Activated T-helper 1 cell treated with anti-CD3 and anti-CD28 coated beads, Interleukin-12 subunit alpha, Interleukin-12 subunit beta, Interleukin-2, Interleukin-4 antibody, amounts not matched to agents 30 ng/mL and 10 ng/mL and 1 ng/mL, durations not matched to agents 14 hours and 24 hours and 36 hours (primary cell): ENCODE measurements at regions not wholly inside any gene's neighbourhood (a gene's known extent, or its start where the extent isn't known, plus 50 kb on each side); places are given as distances from the start of the nearest gene placed in this dataset.
"Not testable (repeated sequence)": the region's sequence is repeated elsewhere in the genome, so short reads cannot be mapped to it uniquely, and the experiment has no call there.

Experiments used
- DNase-seq: peaks from one replicate; pipeline ENCODE4 v3.0.0; 2021; ENCODE audit warnings: low spot score
- H3K27ac Mint-ChIP-seq: one replicate; pipeline ENCODE4 v1.8.0; 2021; ENCODE audit warnings: mild to moderate bottlenecking, mixed read lengths
- H3K27me3 Mint-ChIP-seq: one replicate; pipeline ENCODE4 v1.8.0; 2022; ENCODE audit warnings: mild to moderate bottlenecking, moderate library complexity, mixed read lengths; ENCODE audit not compliant: insufficient read depth
- H3K36me3 Mint-ChIP-seq: one replicate; pipeline ENCODE4 v1.8.0; 2021; ENCODE audit warnings: low read depth, mixed read lengths
- H3K4me1 Mint-ChIP-seq: one replicate; pipeline ENCODE4 v1.8.0; 2021; ENCODE audit warnings: low read depth, mixed read lengths
- H3K4me3 Mint-ChIP-seq: one replicate; pipeline ENCODE4 v1.8.0; 2021; ENCODE audit warnings: mild to moderate bottlenecking, moderate library complexity, mixed read lengths
- H3K9me3 Mint-ChIP-seq: one replicate; pipeline ENCODE4 v1.8.0; 2021; ENCODE audit warnings: mixed read lengths
- intact Hi-C: fragments of 100-400 bp; cut with micrococcal nuclease; formaldehyde crosslinking; loops from one replicate; pipeline ENCODE4 v1.15.1; 2024

DNA sequence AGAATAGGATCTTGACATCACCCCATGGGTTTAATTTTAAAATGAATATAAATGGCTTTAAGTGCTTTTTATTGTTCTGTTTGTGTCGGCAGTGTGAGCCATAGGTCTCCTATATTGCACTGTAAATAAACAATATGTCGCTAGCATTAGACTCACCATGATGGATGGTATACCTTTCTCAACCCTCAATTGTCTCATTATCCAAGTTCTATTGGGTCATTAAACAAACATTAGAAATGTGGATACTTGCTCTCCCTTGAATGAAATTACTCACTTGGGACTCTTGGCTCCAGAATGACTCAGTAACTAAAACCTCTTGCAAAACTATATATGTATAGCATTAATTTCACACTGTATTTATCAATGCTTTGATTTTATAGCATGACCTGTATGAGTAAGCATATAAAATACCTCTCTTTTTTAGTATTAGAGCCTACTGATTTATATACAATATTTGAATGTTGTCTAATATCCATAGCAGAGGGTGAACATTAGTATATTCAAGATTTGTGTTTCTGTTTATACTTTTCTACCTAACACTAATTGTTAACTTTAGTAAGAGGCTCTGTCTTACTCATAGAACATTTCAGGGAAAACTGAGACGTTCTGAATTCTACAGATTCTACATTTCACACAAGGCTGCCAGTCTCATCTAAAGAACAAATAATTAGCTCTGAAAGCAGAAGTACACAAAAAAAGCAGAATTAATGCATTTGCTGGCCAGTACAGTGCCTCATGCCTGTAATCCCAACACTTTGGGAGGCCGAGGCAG lies 303.8 kb upstream of the PRR16 start:
- no peaks in the 10 kb centered on the region for H3K36me3 Mint-ChIP-seq
- no peak overlapping the region for H3K4me3 Mint-ChIP-seq
- no peak for DNase-seq
- H3K27me3 Mint-ChIP-seq: no peaks in the 10 kb centered on the region
- H3K9me3 Mint-ChIP-seq: no peaks in the 10 kb centered on the region
- H3K27ac Mint-ChIP-seq: no peak overlapping the region
- H3K4me1 Mint-ChIP-seq: no peaks in the 10 kb centered on the region
- intact Hi-C loops: no loop called here

DNA sequence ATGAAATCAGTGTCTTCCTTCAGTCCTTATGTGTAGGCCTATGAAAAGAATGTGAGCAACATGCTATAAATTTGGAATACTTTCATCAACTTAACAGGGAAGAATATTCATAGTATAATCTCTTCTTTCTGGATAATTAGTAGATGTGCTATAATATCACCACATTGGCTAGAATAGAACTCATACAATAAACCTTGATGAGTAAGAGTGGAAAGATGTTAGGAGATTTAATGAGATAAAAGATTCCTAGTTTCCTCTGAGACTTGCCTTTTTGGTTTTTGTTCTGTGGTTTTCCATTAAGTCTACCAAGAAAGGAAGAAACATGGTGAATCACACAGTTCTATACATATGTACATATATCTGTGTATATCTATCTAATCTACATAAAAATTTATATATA lies 301.8 kb upstream of the PRR16 start:
- intact Hi-C loops: no loop called here
- no peaks in the 10 kb centered on the region for H3K27me3 Mint-ChIP-seq
- DNase-seq: no peak
- H3K27ac Mint-ChIP-seq: no peak overlapping the region
- no peaks in the 10 kb centered on the region for H3K36me3 Mint-ChIP-seq
- H3K4me3 Mint-ChIP-seq: no peak overlapping the region
- no peaks in the 10 kb centered on the region for H3K4me1 Mint-ChIP-seq
- H3K9me3 Mint-ChIP-seq: no peaks in the 10 kb centered on the region

- H3K27ac Mint-ChIP-seq: no peak overlapping the region
- H3K9me3 Mint-ChIP-seq: no peaks in the 10 kb centered on the region
- no peaks in the 10 kb centered on the region for H3K27me3 Mint-ChIP-seq
- no peak overlapping the region for H3K4me3 Mint-ChIP-seq
- no peak for DNase-seq
- H3K36me3 Mint-ChIP-seq: no peaks in the 10 kb centered on the region
- intact Hi-C loops: no loop called here
- H3K4me1 Mint-ChIP-seq: no peaks in the 10 kb centered on the region
These were observed 300.1 kb upstream of the PRR16 start for GRCh38 chr5:120164037-120164436.

GRCh38 chr5:120164986-120165385 lies 299.1 kb upstream of the PRR16 start:
- no peaks in the 10 kb centered on the region for H3K4me1 Mint-ChIP-seq

GRCh38 chr5:120173125-120173524 lies 291.0 kb upstream of the PRR16 start:
- no peak overlapping the region for H3K27ac Mint-ChIP-seq
- H3K4me3 Mint-ChIP-seq: no peak overlapping the region
- no peak for DNase-seq

More at GRCh38 chr5:120164986-120165385, 299.1 kb upstream of the PRR16 start:
- intact Hi-C loops: no loop called here
- Mint-ChIP-seq H3K36me3 (no peaks in the 10 kb centered on the region), H3K27me3 (no peaks in the 10 kb centered on the region), H3K27ac (no peak overlapping the region), H3K9me3 (no peaks in the 10 kb centered on the region), H3K4me3 (no peak overlapping the region)
- no peak for DNase-seq

GRCh38 chr5:120174089-120174488 lies 290.0 kb upstream of the PRR16 start:
- no peak overlapping the region for H3K27ac Mint-ChIP-seq

More at GRCh38 chr5:120173125-120173524, 291.0 kb upstream of the PRR16 start:
- Mint-ChIP-seq H3K36me3 (no peaks in the 10 kb centered on the region), H3K4me1 (no peaks in the 10 kb centered on the region), H3K27me3 (no peaks in the 10 kb centered on the region), H3K9me3 (no peaks in the 10 kb centered on the region)
- intact Hi-C loops: no loop called here

GRCh38 chr5:120181238-120181637 lies 282.9 kb upstream of the PRR16 start:
- H3K9me3 Mint-ChIP-seq, intact Hi-C loops, H3K36me3 Mint-ChIP-seq, H3K27ac Mint-ChIP-seq, DNase-seq, H3K4me3 Mint-ChIP-seq, H3K27me3 Mint-ChIP-seq, H3K4me1 Mint-ChIP-seq: not testable (repeated sequence)

More at GRCh38 chr5:120174089-120174488, 290.0 kb upstream of the PRR16 start:
- H3K4me1 Mint-ChIP-seq: no peaks in the 10 kb centered on the region
- DNase-seq: no peak
- intact Hi-C loops: no loop called here
- no peaks in the 10 kb centered on the region for H3K36me3 Mint-ChIP-seq
- H3K4me3 Mint-ChIP-seq: no peak overlapping the region
- H3K9me3 Mint-ChIP-seq: no peaks in the 10 kb centered on the region
- H3K27me3 Mint-ChIP-seq: no peaks in the 10 kb centered on the region

DNA sequence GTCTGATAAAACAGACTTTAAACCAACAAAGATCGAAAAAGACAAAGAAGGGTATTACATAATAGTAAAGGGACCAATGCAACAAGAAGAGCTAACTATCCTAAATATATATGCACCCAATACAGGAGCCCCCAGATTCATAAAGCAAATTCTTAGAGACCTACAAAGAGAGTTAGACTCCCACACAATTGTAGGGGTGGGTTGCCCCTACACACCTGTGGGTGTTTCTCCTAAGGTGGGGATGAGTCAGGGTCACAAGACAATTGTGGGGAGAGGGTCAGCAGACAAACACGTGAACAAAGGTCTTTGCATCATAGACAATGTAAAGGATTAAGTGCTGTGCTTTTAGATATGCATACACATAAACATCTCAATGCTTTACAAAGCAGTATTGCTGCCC lies 269.4 kb upstream of the PRR16 start:
- H3K36me3 Mint-ChIP-seq, H3K27me3 Mint-ChIP-seq, H3K27ac Mint-ChIP-seq, DNase-seq, H3K9me3 Mint-ChIP-seq, H3K4me1 Mint-ChIP-seq, H3K4me3 Mint-ChIP-seq, intact Hi-C loops: not testable (repeated sequence)

DNA sequence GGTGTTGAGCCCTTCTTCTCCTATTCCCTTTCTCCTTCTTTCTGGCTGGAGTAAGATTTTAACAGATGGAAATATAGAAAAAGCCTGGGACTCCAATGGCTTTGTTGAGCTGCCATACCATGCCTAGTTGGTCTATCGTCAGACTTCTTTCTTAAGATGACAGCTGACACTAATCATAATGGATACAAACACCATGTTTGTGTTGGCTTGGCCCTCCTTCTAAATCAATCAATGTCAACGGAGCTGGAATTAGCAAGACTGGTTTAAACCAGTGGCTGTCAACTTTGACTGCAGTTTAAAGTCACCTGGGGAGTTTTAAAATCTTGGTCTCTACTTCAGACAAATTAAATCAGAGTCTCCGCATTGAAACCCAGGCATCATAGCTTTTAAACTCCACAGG lies 264.5 kb upstream of the PRR16 start:
- no peaks in the 10 kb centered on the region for H3K9me3 Mint-ChIP-seq
- intact Hi-C loops: no loop called here
- no peaks in the 10 kb centered on the region for H3K27me3 Mint-ChIP-seq
- no peak for DNase-seq
- H3K4me1 Mint-ChIP-seq: no peaks in the 10 kb centered on the region
- H3K36me3 Mint-ChIP-seq: no peaks in the 10 kb centered on the region
- no peak overlapping the region for H3K27ac Mint-ChIP-seq
- H3K4me3 Mint-ChIP-seq: no peak overlapping the region

DNA sequence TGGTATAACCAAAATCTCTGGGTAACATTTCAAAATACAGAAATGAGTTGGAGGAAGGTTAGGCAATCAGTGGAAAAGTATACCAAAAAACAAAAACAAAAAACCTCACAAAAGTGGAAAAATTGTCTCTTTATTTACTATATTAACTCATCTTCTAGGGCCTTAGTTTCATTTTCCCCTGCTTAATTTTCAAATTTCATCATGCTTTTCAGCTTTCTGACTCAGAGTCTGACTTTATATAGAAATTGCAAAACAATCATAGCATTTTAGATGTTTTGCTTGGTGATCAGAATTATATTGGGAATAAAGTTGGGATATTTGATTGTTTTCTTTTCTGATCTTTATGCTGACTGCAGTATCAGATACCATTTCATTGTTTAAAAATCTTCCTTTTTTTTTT lies 257.0 kb upstream of the PRR16 start:
- no peak overlapping the region for H3K27ac Mint-ChIP-seq
- no peaks in the 10 kb centered on the region for H3K4me1 Mint-ChIP-seq
- intact Hi-C loops: no loop called here
- no peaks in the 10 kb centered on the region for H3K27me3 Mint-ChIP-seq
- no peak for DNase-seq
- H3K4me3 Mint-ChIP-seq: no peak overlapping the region
- peaks cover 4% of the 10 kb centered on the region for H3K9me3 Mint-ChIP-seq
- H3K36me3 Mint-ChIP-seq: no peaks in the 10 kb centered on the region

- no peak for DNase-seq
- Mint-ChIP-seq H3K27ac (no peak overlapping the region), H3K9me3 (peaks cover under 1% of the 10 kb centered on the region), H3K4me3 (no peak overlapping the region), H3K36me3 (no peaks in the 10 kb centered on the region), H3K27me3 (peaks cover 2% of the 10 kb centered on the region), H3K4me1 (no peaks in the 10 kb centered on the region)
- intact Hi-C loops: no loop called here
These were observed 247.1 kb upstream of the PRR16 start for GRCh38 chr5:120217001-120217400.

GRCh38 chr5:120219988-120220387 lies 244.1 kb upstream of the PRR16 start:
- H3K36me3 Mint-ChIP-seq: no peaks in the 10 kb centered on the region
- H3K4me1 Mint-ChIP-seq: no peaks in the 10 kb centered on the region
- intact Hi-C loops: no loop called here
- no peak overlapping the region for H3K4me3 Mint-ChIP-seq
- H3K27ac Mint-ChIP-seq: no peak overlapping the region
- peaks cover 2% of the 10 kb centered on the region for H3K27me3 Mint-ChIP-seq
- no peaks in the 10 kb centered on the region for H3K9me3 Mint-ChIP-seq
- no peak for DNase-seq

- no peak for DNase-seq
- Mint-ChIP-seq H3K4me3 (no peak overlapping the region), H3K36me3 (no peaks in the 10 kb centered on the region), H3K27me3 (no peaks in the 10 kb centered on the region), H3K9me3 (peaks cover 3% of the 10 kb centered on the region), H3K4me1 (no peaks in the 10 kb centered on the region), H3K27ac (no peak overlapping the region)
- intact Hi-C loops: no loop called here
These were observed 238.6 kb upstream of the PRR16 start for GRCh38 chr5:120225524-120225923.
